ENCODE measurements at regions not wholly inside any gene's neighbourhood (a gene's known extent, or its start where the extent isn't known, plus 50 kb on each side); places are given as distances from the start of the nearest gene placed in this dataset.

DNA sequence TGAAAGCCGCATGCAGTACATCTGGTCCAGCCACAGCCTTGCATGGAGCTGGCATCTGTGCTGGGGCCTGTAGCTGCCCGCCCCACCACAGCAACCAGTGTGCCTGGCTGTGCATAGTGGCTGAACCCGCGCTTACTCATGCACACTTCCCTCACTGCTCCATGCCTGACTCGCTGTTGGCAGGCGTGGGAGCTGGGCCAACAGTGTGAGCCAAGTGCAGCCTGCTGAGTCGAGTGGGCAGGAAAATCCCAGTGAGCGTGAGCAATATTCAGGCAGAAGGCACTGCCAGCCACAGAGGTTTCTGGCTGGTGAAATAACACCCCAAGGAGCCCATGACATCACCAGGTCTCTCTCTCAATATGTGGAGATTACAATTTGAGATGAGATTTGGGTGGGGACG lies 1674.1 kb upstream of the TMEFF2 start:
- Histone ChIP-seq H3K79me2 (ENCODE audit: insufficient read depth, low read depth, low read length) (no peaks in the 10 kb centered on the region), H3K9me3 (ENCODE audit: low read length) (no peaks in the 10 kb centered on the region), H2AFZ (ENCODE audit: low read length) (no peak overlapping the region), H3K4me1 (ENCODE audit: insufficient read depth, low read length, poor library complexity, severe bottlenecking) (no peaks in the 10 kb centered on the region), H3K9me2 (ENCODE audit: insufficient read depth, low read length) (no peaks in the 10 kb centered on the region), H3K4me3 (ENCODE audit: low read depth, low read length, poor library complexity, severe bottlenecking) (no peak overlapping the region), H3K27ac (ENCODE audit: low read depth, low read length, poor library complexity, severe bottlenecking) (no peak overlapping the region), H4K20me1 (ENCODE audit: insufficient read depth, low read length) (no peaks in the 10 kb centered on the region), H3K36me3 (ENCODE audit: insufficient read depth, low read length) (no peaks in the 10 kb centered on the region), H3K4me2 (ENCODE audit: low read length) (no peak overlapping the region)
- intact Hi-C loops (cut with micrococcal nuclease; ENCODE audit: unreplicated experiment) = no loop called here
- ChIA-PET CTCF (ENCODE audit: unreplicated experiment) (no interaction called here), POLR2A (interaction anchor here (0.6 kb wide), 1 partner anchor 485 kb away, joined by 3 read pairs; no protein-coding TSS in a partner anchor)
- TF ChIP-seq, protein P1, sequence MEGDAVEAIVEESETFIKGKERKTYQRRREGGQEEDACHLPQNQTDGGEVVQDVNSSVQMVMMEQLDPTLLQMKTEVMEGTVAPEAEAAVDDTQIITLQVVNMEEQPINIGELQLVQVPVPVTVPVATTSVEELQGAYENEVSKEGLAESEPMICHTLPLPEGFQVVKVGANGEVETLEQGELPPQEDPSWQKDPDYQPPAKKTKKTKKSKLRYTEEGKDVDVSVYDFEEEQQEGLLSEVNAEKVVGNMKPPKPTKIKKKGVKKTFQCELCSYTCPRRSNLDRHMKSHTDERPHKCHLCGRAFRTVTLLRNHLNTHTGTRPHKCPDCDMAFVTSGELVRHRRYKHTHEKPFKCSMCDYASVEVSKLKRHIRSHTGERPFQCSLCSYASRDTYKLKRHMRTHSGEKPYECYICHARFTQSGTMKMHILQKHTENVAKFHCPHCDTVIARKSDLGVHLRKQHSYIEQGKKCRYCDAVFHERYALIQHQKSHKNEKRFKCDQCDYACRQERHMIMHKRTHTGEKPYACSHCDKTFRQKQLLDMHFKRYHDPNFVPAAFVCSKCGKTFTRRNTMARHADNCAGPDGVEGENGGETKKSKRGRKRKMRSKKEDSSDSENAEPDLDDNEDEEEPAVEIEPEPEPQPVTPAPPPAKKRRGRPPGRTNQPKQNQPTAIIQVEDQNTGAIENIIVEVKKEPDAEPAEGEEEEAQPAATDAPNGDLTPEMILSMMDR (conservative IDR thresholded peaks at IDR 0.05; ENCODE audit: low read length) = no peak
- no peak for TF ChIP-seq EZH2phosphoT487 (IDR thresholded peaks at IDR 0.05; ENCODE audit: borderline replicate concordance, low read depth, low read length)
- BruUV-seq (replicated peaks) = no TSS peak
- DNase-seq (ENCODE audit: low spot score) = no peak

DNA sequence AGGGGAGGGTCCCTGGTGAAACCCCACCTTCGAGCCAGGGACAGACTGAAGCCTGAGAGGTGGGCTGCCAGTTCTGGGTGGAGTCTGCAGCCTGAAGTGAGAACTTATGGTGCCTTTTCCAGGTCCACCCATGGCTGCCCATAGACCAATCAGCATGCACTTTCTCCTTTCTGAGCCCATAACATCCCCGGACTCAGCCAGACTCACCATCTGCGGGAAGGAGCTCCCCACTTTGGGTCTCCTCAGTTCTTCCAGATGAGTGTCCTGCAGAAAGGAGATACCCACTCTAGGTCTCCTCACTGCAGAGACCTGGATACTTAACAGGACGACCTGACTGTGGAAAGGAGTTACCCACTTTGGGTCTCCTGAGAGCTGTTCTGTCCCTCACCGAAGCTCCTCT lies 1673.4 kb upstream of the TMEFF2 start:
- no peak for DNase-seq (ENCODE audit: low spot score)
- intact Hi-C loops (cut with micrococcal nuclease; ENCODE audit: unreplicated experiment) = no loop called here
- Histone ChIP-seq H2AFZ (ENCODE audit: low read length) (no peak overlapping the region), H3K27ac (ENCODE audit: low read depth, low read length, poor library complexity, severe bottlenecking) (no peak overlapping the region), H3K9me3 (ENCODE audit: low read length) (no peaks in the 10 kb centered on the region), H3K4me3 (ENCODE audit: low read depth, low read length, poor library complexity, severe bottlenecking) (no peak overlapping the region), H3K9me2 (ENCODE audit: insufficient read depth, low read length) (no peaks in the 10 kb centered on the region), H3K4me2 (ENCODE audit: low read length) (no peak overlapping the region), H3K36me3 (ENCODE audit: insufficient read depth, low read length) (no peaks in the 10 kb centered on the region), H3K4me1 (ENCODE audit: insufficient read depth, low read length, poor library complexity, severe bottlenecking) (no peaks in the 10 kb centered on the region), H4K20me1 (ENCODE audit: insufficient read depth, low read length) (no peaks in the 10 kb centered on the region), H3K79me2 (ENCODE audit: insufficient read depth, low read depth, low read length) (no peaks in the 10 kb centered on the region)
- ChIA-PET CTCF (ENCODE audit: unreplicated experiment) (no interaction called here), POLR2A (no interaction called here)
- no TSS peak for BruUV-seq (replicated peaks)
- no peak for TF ChIP-seq EZH2phosphoT487 (IDR thresholded peaks at IDR 0.05; ENCODE audit: borderline replicate concordance, low read depth, low read length)
- TF ChIP-seq, protein P1 (conservative IDR thresholded peaks at IDR 0.05; ENCODE audit: low read length) = no peak

DNA sequence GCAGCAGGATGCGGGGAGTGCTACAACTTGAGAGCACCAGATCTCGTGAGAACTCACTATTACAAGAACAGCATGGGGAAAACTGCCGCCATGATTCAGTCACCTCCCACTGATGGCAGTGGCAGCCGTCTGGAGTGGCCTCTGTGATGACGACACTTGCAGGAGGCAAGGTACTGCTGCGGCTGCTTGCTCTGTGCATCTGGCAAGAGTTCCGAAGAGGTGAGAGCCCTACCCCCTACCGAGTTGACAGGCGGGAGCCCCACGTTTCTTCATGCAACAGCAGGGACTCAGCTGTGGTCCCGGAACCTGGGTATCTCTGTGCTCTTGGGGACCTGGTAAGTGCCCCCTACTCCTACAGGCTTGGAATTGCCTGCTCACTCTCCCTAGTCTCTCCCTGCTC lies 1672.7 kb upstream of the TMEFF2 start:
- CTCF ChIA-PET (ENCODE audit: unreplicated experiment) = no interaction called here

More for the DNA sequence above, 1672.7 kb upstream of the TMEFF2 start:
- H4K20me1 ChIP-seq (ENCODE audit: insufficient read depth, low read length) = no peaks in the 10 kb centered on the region
- no peaks in the 10 kb centered on the region for H3K79me2 ChIP-seq (ENCODE audit: insufficient read depth, low read depth, low read length)
- H3K4me2 ChIP-seq (ENCODE audit: low read length) = no peak overlapping the region
- DNase-seq (ENCODE audit: low spot score) = no peak
- no peaks in the 10 kb centered on the region for H3K4me1 ChIP-seq (ENCODE audit: insufficient read depth, low read length, poor library complexity, severe bottlenecking)
- no TSS peak for BruUV-seq (replicated peaks)
- no peaks in the 10 kb centered on the region for H3K9me2 ChIP-seq (ENCODE audit: insufficient read depth, low read length)
- TF ChIP-seq, protein P1 (conservative IDR thresholded peaks at IDR 0.05; ENCODE audit: low read length) = no peak
- TF ChIP-seq EZH2phosphoT487 (IDR thresholded peaks at IDR 0.05; ENCODE audit: borderline replicate concordance, low read depth, low read length) = no peak
- H3K9me3 ChIP-seq (ENCODE audit: low read length) = no peaks in the 10 kb centered on the region
- POLR2A ChIA-PET = no interaction called here
- H3K4me3 ChIP-seq (ENCODE audit: low read depth, low read length, poor library complexity, severe bottlenecking) = no peak overlapping the region
- no peak overlapping the region for H2AFZ ChIP-seq (ENCODE audit: low read length)
- no peak overlapping the region for H3K27ac ChIP-seq (ENCODE audit: low read depth, low read length, poor library complexity, severe bottlenecking)
- intact Hi-C loops (cut with micrococcal nuclease; ENCODE audit: unreplicated experiment) = no loop called here
- H3K36me3 ChIP-seq (ENCODE audit: insufficient read depth, low read length) = no peaks in the 10 kb centered on the region
